Upper lobe of left lung (tissue), 4 donors: ENCODE measurements at regions not wholly inside any gene's neighbourhood (a gene's known extent, or its start where the extent isn't known, plus 50 kb on each side); places are given as distances from the start of the nearest gene placed in this dataset.

Experiments
- POLR2A ChIP-seq, 4 donors: fragments of 450-650 bp; IDR thresholded peaks; one replicate each; pipeline ENCODE4 v1.5.1; 2016 to 2017; ENCODE audit warnings: antibody characterized with exemption in 4 of 4, mild to moderate bottlenecking in 2 of 4
- POLR2AphosphoS5 ChIP-seq, 2 donors: sonication (generic); formaldehyde crosslinking; IDR thresholded peaks; one replicate each; pipeline ENCODE4 v1.5.1; 2017; ENCODE audit warnings: antibody characterized with exemption in 2 of 2
- TF ChIP-seq, protein P1 (sequence below), 6 experiments: fragments of 450-650 bp in 4 of 6; fragments of 200-600 bp in 2 of 6; sonication (generic) in 2 of 6; IDR thresholded peaks; one replicate each; pipeline ENCODE4 v1.5.1; 2016 to 2019; ENCODE audit warnings: antibody characterized with exemption in 6 of 6

DNA sequence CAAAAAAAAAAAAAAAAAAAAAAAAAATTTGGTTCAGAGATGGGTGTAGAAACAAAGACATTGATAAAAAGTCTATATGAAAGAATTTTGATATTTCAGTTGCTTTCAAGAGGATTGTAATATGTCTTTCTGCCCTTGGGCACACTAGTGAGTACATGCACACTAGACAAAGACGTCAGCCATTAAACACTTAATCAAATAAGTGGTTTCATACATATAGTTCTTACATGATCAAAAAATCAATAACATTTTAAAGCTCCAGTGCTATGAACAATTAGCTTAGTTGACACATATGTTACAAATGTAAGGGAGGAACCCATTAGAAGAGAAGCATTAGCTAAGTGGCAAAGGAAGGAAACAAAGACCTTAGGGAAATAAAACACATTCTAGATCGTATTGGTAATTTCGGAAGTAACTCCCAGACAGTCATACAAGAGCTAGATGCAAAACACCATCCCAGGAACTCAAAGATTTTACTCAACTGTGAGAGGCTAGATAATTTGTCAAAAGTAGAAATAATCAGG, 84.5 kb upstream of the MAN2A1 start:
- TF ChIP-seq, protein P1, sequence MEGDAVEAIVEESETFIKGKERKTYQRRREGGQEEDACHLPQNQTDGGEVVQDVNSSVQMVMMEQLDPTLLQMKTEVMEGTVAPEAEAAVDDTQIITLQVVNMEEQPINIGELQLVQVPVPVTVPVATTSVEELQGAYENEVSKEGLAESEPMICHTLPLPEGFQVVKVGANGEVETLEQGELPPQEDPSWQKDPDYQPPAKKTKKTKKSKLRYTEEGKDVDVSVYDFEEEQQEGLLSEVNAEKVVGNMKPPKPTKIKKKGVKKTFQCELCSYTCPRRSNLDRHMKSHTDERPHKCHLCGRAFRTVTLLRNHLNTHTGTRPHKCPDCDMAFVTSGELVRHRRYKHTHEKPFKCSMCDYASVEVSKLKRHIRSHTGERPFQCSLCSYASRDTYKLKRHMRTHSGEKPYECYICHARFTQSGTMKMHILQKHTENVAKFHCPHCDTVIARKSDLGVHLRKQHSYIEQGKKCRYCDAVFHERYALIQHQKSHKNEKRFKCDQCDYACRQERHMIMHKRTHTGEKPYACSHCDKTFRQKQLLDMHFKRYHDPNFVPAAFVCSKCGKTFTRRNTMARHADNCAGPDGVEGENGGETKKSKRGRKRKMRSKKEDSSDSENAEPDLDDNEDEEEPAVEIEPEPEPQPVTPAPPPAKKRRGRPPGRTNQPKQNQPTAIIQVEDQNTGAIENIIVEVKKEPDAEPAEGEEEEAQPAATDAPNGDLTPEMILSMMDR (IDR thresholded peaks at IDR 0.05), result no peak
- TF ChIP-seq POLR2AphosphoS5 (IDR thresholded peaks at IDR 0.05) (no peak), POLR2A (IDR thresholded peaks at IDR 0.05) (no peak)
